ENCODE measurements at regions not wholly inside any gene's neighbourhood (a gene's known extent, or its start where the extent isn't known, plus 50 kb on each side); places are given as distances from the start of the nearest gene placed in this dataset.

GRCh38 chr10:3439183-3439582 lies 266.6 kb upstream of the PITRM1 start:
- DNase-seq (ENCODE audit: low read depth, low spot score), result no peak
- ChIA-PET CTCF (no interaction called here), POLR2A (no interaction called here)
- Histone ChIP-seq H3K4me3 (ENCODE audit: low read depth, low read length) (no peak overlapping the region), H3K27ac (ENCODE audit: low read depth, low read length) (no peak overlapping the region), H3K9me3 (ENCODE audit: control insufficient read depth, insufficient read depth, low read length) (peaks cover 6% of the 10 kb centered on the region), H3K27me3 (ENCODE audit: control insufficient read depth, insufficient read depth, low read length) (no peaks in the 10 kb centered on the region)
- TF ChIP-seq, protein P1, sequence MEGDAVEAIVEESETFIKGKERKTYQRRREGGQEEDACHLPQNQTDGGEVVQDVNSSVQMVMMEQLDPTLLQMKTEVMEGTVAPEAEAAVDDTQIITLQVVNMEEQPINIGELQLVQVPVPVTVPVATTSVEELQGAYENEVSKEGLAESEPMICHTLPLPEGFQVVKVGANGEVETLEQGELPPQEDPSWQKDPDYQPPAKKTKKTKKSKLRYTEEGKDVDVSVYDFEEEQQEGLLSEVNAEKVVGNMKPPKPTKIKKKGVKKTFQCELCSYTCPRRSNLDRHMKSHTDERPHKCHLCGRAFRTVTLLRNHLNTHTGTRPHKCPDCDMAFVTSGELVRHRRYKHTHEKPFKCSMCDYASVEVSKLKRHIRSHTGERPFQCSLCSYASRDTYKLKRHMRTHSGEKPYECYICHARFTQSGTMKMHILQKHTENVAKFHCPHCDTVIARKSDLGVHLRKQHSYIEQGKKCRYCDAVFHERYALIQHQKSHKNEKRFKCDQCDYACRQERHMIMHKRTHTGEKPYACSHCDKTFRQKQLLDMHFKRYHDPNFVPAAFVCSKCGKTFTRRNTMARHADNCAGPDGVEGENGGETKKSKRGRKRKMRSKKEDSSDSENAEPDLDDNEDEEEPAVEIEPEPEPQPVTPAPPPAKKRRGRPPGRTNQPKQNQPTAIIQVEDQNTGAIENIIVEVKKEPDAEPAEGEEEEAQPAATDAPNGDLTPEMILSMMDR (IDR thresholded peaks at IDR 0.05; ENCODE audit: low read depth, low read length), result no peak

DNA sequence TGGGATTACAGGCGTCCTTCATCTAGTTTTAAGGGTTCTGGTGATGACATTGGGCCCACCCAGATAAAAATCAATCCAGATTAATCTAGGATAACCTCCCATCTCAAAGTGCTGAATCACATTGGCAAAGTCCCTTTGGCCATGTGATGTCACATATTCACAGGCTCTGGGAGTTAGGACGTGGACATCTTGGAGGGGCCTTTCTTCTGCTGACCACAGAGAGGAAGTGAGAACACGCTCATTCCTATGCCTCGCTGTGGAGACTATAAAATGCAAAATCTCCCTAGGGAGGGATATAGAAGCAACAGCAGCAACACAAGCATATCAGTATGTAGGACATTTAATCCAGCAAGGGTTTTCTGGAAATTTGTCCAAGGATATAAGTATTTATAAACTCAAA lies 266.0 kb upstream of the PITRM1 start:
- Histone ChIP-seq H3K4me3 (ENCODE audit: low read depth, low read length) (no peak overlapping the region), H3K27me3 (ENCODE audit: control insufficient read depth, insufficient read depth, low read length) (no peaks in the 10 kb centered on the region), H3K9me3 (ENCODE audit: control insufficient read depth, insufficient read depth, low read length) (peaks cover 6% of the 10 kb centered on the region), H3K27ac (ENCODE audit: low read depth, low read length) (no peak overlapping the region)
- CTCF ChIA-PET, result interaction anchor here (1.2 kb wide), 1 partner anchor 199 kb away, joined by 3 read pairs; no protein-coding TSS in a partner anchor
- POLR2A ChIA-PET, result no interaction called here
- TF ChIP-seq, protein P1 (IDR thresholded peaks at IDR 0.05; ENCODE audit: low read depth, low read length), result no peak
- DNase-seq (ENCODE audit: low read depth, low spot score), result no peak

- Histone ChIP-seq H3K9me3 (ENCODE audit: control insufficient read depth, insufficient read depth, low read length) (peaks cover 4% of the 10 kb centered on the region), H3K27me3 (ENCODE audit: control insufficient read depth, insufficient read depth, low read length) (no peaks in the 10 kb centered on the region), H3K4me3 (ENCODE audit: low read depth, low read length) (no peak overlapping the region), H3K27ac (ENCODE audit: low read depth, low read length) (no peak overlapping the region)
- TF ChIP-seq, protein P1 (IDR thresholded peaks at IDR 0.05; ENCODE audit: low read depth, low read length), result no peak
- ChIA-PET CTCF (interaction anchor here (1.2 to 1.4 kb wide), 2 partner anchors 15 to 242 kb away, joined by 4 to 6 read pairs; no protein-coding TSS in a partner anchor), POLR2A (interaction anchor here (0.5 to 1.6 kb wide), 3 partner anchors 16 to 349 kb away, joined by 3 to 6 read pairs (median 4); partner anchors contain the start of gene KLF6)
- DNase-seq (ENCODE audit: low read depth, low spot score), result no peak
Measured at GRCh38 chr10:3435671-3436070, 263.1 kb upstream of the PITRM1 start.

- ChIA-PET POLR2A (no interaction called here), CTCF (no interaction called here)
Measured at GRCh38 chr10:3433988-3434387, 261.4 kb upstream of the PITRM1 start.

GRCh38 chr10:3433131-3433530 lies 260.5 kb upstream of the PITRM1 start:
- no peak overlapping the region for H3K27ac ChIP-seq (ENCODE audit: low read depth, low read length)
- ChIA-PET CTCF (no interaction called here), POLR2A (interaction anchor here (0.7 kb wide), 1 partner anchor 1295 kb away, joined by 3 read pairs; no protein-coding TSS in a partner anchor)
- no peaks in the 10 kb centered on the region; the same call in 1 of the 2 replicates for H3K9me3 ChIP-seq (ENCODE audit: control insufficient read depth, insufficient read depth, low read length)
- no peak overlapping the region for H3K4me3 ChIP-seq (ENCODE audit: low read depth, low read length)
- TF ChIP-seq, protein P1 (IDR thresholded peaks at IDR 0.05; ENCODE audit: low read depth, low read length), result no peak
- H3K27me3 ChIP-seq (ENCODE audit: control insufficient read depth, insufficient read depth, low read length), result no peaks in the 10 kb centered on the region
- no peak for DNase-seq (ENCODE audit: low read depth, low spot score)

More at GRCh38 chr10:3433988-3434387, 261.4 kb upstream of the PITRM1 start:
- H3K27ac ChIP-seq (ENCODE audit: low read depth, low read length), result no peak overlapping the region
- no peak for DNase-seq (ENCODE audit: low read depth, low spot score)
- TF ChIP-seq, protein P1 (IDR thresholded peaks at IDR 0.05; ENCODE audit: low read depth, low read length), result no peak
- peaks cover under 1% of the 10 kb centered on the region for H3K9me3 ChIP-seq (ENCODE audit: control insufficient read depth, insufficient read depth, low read length)
- H3K27me3 ChIP-seq (ENCODE audit: control insufficient read depth, insufficient read depth, low read length), result no peaks in the 10 kb centered on the region
- no peak overlapping the region for H3K4me3 ChIP-seq (ENCODE audit: low read depth, low read length)

Data from AG04450 (cell line).